C4-2B (cell line): ENCODE measurements at regions not wholly inside any gene's neighbourhood (a gene's known extent, or its start where the extent isn't known, plus 50 kb on each side); places are given as distances from the start of the nearest gene placed in this dataset.
"Not testable (repeated sequence)": the region's sequence is repeated elsewhere in the genome, so short reads cannot be mapped to it uniquely, and the experiment has no call there.

ENCODE experiments used
- H3K27ac ChIP-seq: fragments of 450-650 bp; 2 replicates; pipeline ENCODE4 v1.5.1; 2017
- CTCF ChIP-seq: fragments of 450-650 bp; conservative IDR thresholded peaks from 2 replicates; pipeline ENCODE4 v1.5.1; 2017; ENCODE audit warnings: mild to moderate bottlenecking
- ZFX ChIP-seq: fragments of 450-650 bp; IDR thresholded peaks from 2 replicates; pipeline ENCODE4 v1.6.1; 2017

GRCh38 chr5:85345818-85346217 is 961.1 kb upstream of the EDIL3 start:
- TF ChIP-seq CTCF (no peak), ZFX (no peak)

DNA sequence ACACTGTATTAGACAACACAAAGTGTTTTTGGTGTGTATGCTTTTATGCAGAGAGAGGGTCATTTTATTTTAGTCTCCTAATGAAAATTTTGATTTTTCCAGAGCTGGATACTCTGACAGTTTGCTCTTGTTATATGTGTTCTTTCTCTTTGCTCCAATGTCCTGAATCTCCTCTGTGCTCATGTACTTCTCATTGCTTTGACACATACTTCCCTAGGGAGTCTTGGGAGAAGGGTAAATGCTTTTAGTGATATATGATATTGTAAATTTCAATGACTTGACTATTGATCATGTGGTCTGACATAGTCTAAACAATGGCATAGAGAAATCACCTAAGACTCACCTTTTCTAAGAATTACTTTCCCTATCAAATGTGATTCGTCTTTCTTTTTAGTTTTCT is 972.6 kb upstream of the EDIL3 start:
- TF ChIP-seq ZFX (no peak), CTCF (no peak)
- no peak overlapping the region for H3K27ac ChIP-seq

More at GRCh38 chr5:85345818-85346217, 961.1 kb upstream of the EDIL3 start:
- no peak overlapping the region for H3K27ac ChIP-seq

DNA sequence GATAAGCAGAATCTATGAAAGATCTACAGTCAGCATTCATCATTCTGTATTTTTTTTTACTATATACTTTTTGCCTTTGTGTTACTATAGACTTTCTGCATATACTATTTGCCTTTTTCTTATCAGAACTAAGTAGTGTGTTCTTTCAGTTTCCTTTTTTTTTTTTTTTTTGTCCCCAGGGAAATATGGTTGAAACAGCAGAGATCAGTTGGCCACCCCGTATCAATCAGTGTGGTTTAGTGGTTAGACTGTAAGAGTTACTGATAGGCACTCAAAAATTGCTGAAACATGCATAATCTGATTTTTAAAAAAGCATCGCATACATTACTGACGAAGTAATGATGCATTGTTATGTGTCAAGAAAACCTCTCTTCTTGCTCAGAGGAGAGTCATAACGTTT is 990.8 kb upstream of the EDIL3 start:
- no peak overlapping the region for H3K27ac ChIP-seq
- no peak for TF ChIP-seq CTCF
- no peak for TF ChIP-seq ZFX

DNA sequence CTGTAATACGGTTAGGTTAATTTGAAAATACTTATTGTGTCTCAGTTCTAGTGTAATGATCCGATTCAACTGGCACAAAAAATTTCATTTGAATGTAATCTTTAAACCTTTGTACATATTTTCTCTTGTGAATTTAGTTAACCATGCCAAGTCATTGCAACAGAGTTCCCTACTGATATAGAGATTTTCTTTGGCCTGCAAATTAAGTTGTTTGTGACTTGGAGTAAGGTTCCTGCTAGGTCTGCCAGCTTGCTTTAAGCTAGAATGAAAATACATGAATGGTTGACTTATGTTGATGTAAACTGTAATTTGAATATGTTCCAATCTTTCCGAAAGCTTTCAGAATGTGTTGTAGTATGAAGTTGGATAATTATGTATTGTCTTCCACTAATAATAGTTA is 1004.1 kb upstream of the EDIL3 start:
- H3K27ac ChIP-seq = no peak overlapping the region
- TF ChIP-seq ZFX (no peak), CTCF (no peak)

- not testable (repeated sequence) for H3K27ac ChIP-seq
These were observed 1007.6 kb upstream of the EDIL3 start for GRCh38 chr5:85392309-85392708.

- H3K27ac ChIP-seq = no peak overlapping the region
- TF ChIP-seq ZFX (no peak), CTCF (no peak)
These were observed 1010.8 kb upstream of the EDIL3 start for GRCh38 chr5:85395526-85395925.

DNA sequence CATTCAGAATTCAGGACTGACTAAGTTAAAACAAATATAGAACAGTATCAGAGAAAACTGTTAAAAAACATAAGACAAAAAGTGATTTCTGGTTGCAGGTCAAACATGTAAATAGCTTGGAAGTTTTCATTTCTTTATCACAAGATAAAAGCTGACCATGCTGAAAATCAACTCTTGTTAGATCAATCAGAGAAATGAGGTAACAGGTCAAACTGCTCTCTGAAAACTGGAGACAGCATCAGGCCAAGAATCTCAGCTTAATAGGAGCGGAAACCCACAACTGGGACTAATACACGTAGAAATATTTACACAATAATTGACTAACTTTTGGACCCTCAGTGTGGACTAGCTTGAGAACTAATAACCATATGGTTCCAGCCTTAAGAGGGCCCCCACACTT is 1012.8 kb upstream of the EDIL3 start:
- H3K27ac ChIP-seq = no peak overlapping the region
- TF ChIP-seq CTCF (no peak), ZFX (no peak)

DNA sequence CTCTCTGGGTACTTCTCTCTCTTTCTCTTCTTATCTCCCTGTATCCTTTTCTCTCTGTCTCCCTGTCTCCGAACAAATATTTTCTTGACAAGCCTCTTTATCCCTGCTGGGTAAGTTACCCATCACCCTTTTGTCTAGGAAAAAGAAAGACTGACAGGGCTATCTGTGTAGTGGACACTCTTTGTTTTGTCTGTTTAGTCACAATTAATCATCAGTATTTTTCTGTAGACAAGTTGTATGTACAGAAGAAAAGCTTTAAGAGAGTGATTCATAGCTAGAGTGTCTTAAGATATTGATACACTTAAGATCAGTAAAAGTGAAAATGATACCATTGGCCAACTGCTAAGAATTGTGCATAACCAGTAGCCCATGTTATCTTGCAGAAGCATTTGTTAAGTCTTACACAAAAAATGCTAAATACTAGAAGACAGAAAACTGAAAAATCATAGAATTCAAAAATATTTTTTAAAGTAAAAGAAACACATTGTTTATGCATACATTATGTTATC is 1043.8 kb upstream of the EDIL3 start:
- TF ChIP-seq CTCF = no peak

DNA sequence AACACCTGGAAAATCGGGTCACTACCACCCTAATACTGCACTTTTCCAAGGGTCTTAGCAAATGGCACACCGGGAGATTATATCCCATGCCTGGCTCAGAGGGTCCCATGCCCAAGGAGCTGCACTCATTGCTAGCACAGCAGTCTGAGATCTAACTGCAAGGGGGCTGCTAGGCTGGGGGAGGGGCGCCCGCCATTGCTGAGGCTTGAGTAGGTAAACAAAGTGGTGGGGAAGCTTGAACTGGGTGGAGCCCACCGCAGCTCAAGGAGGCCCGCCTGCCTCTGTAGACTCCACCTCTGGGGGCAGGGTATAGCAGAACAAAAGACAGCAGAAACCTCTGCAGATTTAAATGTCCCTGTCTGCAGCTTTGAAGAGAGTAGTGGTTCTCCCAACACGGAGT is 1047.0 kb upstream of the EDIL3 start:
- H3K27ac ChIP-seq = not testable (repeated sequence)

More for the DNA sequence above, 1043.8 kb upstream of the EDIL3 start:
- no peak overlapping the region for H3K27ac ChIP-seq
